ENCODE measurements at regions not wholly inside any gene's neighbourhood (a gene's known extent, or its start where the extent isn't known, plus 50 kb on each side); places are given as distances from the start of the nearest gene placed in this dataset.

- TF ChIP-seq CTCF (IDR thresholded peaks at IDR 0.05) (no peak), POLR2A (IDR thresholded peaks at IDR 0.05) (no peak)
Observed at GRCh38 chr12:29039013-29039412, 110.1 kb upstream of the FAR2 start.

Measured in esophagus squamous epithelium (tissue), 4 donors.